ENCODE measurements at regions not wholly inside any gene's neighbourhood (a gene's known extent, or its start where the extent isn't known, plus 50 kb on each side); places are given as distances from the start of the nearest gene placed in this dataset.

- TF ChIP-seq POLR2A (IDR thresholded peaks at IDR 0.05; ENCODE audit: low read length), result no peak
- no peak for TF ChIP-seq GATA1 (IDR thresholded peaks at IDR 0.05; ENCODE audit: low read depth, low read length)
These were observed 129.9 kb downstream of the INHBA start for GRCh38 chr7:41573015-41573414.

All from erythroblast (primary cell).